ENCODE measurements at regions not wholly inside any gene's neighbourhood (a gene's known extent, or its start where the extent isn't known, plus 50 kb on each side); places are given as distances from the start of the nearest gene placed in this dataset.

GRCh38 chr4:18878561-18878960 lies 857.0 kb upstream of the LCORL start:
- no peak for DNase-seq (ENCODE audit: low spot score in 2 of 2)
- H3K9me3 ChIP-seq, result no peaks in the 10 kb centered on the region
- H3K27ac ChIP-seq, result no peak overlapping the region
- no peaks in the 10 kb centered on the region for H3K4me1 ChIP-seq
- no peak overlapping the region for H3K4me3 ChIP-seq
- TF ChIP-seq CTCF (IDR thresholded peaks at IDR 0.05), result no peak
- no peaks in the 10 kb centered on the region for H3K36me3 ChIP-seq
- intact Hi-C loops (cut with DNase I), result no loop called here
- H3K27me3 ChIP-seq, result no peaks in the 10 kb centered on the region

GRCh38 chr4:18869166-18869565 lies 847.6 kb upstream of the LCORL start:
- Histone ChIP-seq H3K36me3 (no peaks in the 10 kb centered on the region), H3K4me3 (no peak overlapping the region), H3K9me3 (no peaks in the 10 kb centered on the region), H3K27me3 (no peaks in the 10 kb centered on the region), H3K4me1 (no peaks in the 10 kb centered on the region), H3K27ac (no peak overlapping the region)
- TF ChIP-seq CTCF (IDR thresholded peaks at IDR 0.05), result no peak
- intact Hi-C loops (cut with DNase I), result no loop called here
- no peak for DNase-seq (ENCODE audit: low spot score in 2 of 2)

- Histone ChIP-seq H3K4me3 (no peak overlapping the region), H3K27ac (no peak overlapping the region), H3K9me3 (no peaks in the 10 kb centered on the region), H3K27me3 (no peaks in the 10 kb centered on the region), H3K4me1 (no peaks in the 10 kb centered on the region), H3K36me3 (no peaks in the 10 kb centered on the region)
- no peak for DNase-seq (ENCODE audit: low spot score in 2 of 2)
- intact Hi-C loops (cut with DNase I), result no loop called here
- no peak for TF ChIP-seq CTCF (IDR thresholded peaks at IDR 0.05)
These were observed 839.4 kb upstream of the LCORL start for GRCh38 chr4:18860836-18861530.

GRCh38 chr4:18859468-18859867 lies 837.9 kb upstream of the LCORL start:
- H3K36me3 ChIP-seq, result no peaks in the 10 kb centered on the region
- intact Hi-C loops (cut with DNase I), result no loop called here
- no peak overlapping the region for H3K4me3 ChIP-seq
- H3K4me1 ChIP-seq, result no peaks in the 10 kb centered on the region
- H3K27ac ChIP-seq, result no peak overlapping the region
- no peaks in the 10 kb centered on the region for H3K27me3 ChIP-seq
- no peaks in the 10 kb centered on the region for H3K9me3 ChIP-seq
- no peak for DNase-seq (ENCODE audit: low spot score in 2 of 2)
- TF ChIP-seq CTCF (IDR thresholded peaks at IDR 0.05), result no peak

GRCh38 chr4:18858229-18858922 lies 836.8 kb upstream of the LCORL start:
- Histone ChIP-seq H3K27me3 (no peaks in the 10 kb centered on the region), H3K4me3 (no peak overlapping the region), H3K27ac (no peak overlapping the region), H3K4me1 (no peaks in the 10 kb centered on the region), H3K9me3 (no peaks in the 10 kb centered on the region), H3K36me3 (no peaks in the 10 kb centered on the region)
- no peak for DNase-seq (ENCODE audit: low spot score in 2 of 2)
- TF ChIP-seq CTCF (IDR thresholded peaks at IDR 0.05), result no peak
- intact Hi-C loops (cut with DNase I), result no loop called here

Data from ascending aorta (tissue), 2 donors.